ENCODE measurements at regions not wholly inside any gene's neighbourhood (a gene's known extent, or its start where the extent isn't known, plus 50 kb on each side); places are given as distances from the start of the nearest gene placed in this dataset.

DNA sequence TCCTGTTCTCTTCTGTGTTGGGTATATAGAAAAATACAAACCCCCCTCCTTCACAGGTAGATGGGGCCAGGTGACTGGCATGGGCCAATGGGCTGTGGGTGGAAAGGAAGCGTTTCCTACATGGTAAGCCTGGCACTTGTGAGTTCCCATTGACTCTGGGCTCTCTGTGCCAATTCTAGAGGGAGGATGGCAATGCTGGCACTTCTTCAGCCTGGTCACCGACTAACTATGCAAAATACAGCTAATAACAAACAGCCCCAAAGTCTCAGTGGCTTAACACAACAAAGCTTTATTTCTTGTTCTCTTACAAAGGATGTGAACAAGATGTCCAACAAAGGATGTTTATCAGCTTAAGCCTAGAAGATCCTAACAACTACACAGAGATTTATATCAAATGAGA lies 258.1 kb downstream of the SYK start:
- Histone ChIP-seq H3K27ac (ENCODE audit: low read length) (no peak overlapping the region), H3K36me3 (ENCODE audit: control insufficient read depth, insufficient read depth, low read length) (no peaks in the 10 kb centered on the region), H3K4me3 (ENCODE audit: low read length) (no peak overlapping the region), H3K27me3 (ENCODE audit: control insufficient read depth, insufficient read depth, low read length) (no peaks in the 10 kb centered on the region), H3K9me3 (ENCODE audit: control insufficient read depth, insufficient read depth, low read length) (no peaks in the 10 kb centered on the region), H3K4me1 (ENCODE audit: control insufficient read depth, insufficient read depth, low read length) (no peaks in the 10 kb centered on the region)
- WGBS (ENCODE audit: insufficient coverage): 90% methylated on average over 2 of the region's 2 CpGs
- intact Hi-C loops (cut with micrococcal nuclease): no loop called here
- TF ChIP-seq, protein P1, sequence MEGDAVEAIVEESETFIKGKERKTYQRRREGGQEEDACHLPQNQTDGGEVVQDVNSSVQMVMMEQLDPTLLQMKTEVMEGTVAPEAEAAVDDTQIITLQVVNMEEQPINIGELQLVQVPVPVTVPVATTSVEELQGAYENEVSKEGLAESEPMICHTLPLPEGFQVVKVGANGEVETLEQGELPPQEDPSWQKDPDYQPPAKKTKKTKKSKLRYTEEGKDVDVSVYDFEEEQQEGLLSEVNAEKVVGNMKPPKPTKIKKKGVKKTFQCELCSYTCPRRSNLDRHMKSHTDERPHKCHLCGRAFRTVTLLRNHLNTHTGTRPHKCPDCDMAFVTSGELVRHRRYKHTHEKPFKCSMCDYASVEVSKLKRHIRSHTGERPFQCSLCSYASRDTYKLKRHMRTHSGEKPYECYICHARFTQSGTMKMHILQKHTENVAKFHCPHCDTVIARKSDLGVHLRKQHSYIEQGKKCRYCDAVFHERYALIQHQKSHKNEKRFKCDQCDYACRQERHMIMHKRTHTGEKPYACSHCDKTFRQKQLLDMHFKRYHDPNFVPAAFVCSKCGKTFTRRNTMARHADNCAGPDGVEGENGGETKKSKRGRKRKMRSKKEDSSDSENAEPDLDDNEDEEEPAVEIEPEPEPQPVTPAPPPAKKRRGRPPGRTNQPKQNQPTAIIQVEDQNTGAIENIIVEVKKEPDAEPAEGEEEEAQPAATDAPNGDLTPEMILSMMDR (IDR thresholded peaks at IDR 0.05): no peak
- no peaks in the 10 kb centered on the region for H3K36me3 Mint-ChIP-seq
- no peak overlapping the region for H3K27ac Mint-ChIP-seq
- ATAC-seq: no peak
- H3K9me3 Mint-ChIP-seq: no peaks in the 10 kb centered on the region
- peaks cover 7 to 13% of the 10 kb centered on the region in 2 donors for H3K27me3 Mint-ChIP-seq (ENCODE audit: low read depth in 2 of 2)
- no peaks in the 10 kb centered on the region for H3K4me1 Mint-ChIP-seq
- no peak overlapping the region for H3K4me3 Mint-ChIP-seq
- DNase-seq: no peak

DNA sequence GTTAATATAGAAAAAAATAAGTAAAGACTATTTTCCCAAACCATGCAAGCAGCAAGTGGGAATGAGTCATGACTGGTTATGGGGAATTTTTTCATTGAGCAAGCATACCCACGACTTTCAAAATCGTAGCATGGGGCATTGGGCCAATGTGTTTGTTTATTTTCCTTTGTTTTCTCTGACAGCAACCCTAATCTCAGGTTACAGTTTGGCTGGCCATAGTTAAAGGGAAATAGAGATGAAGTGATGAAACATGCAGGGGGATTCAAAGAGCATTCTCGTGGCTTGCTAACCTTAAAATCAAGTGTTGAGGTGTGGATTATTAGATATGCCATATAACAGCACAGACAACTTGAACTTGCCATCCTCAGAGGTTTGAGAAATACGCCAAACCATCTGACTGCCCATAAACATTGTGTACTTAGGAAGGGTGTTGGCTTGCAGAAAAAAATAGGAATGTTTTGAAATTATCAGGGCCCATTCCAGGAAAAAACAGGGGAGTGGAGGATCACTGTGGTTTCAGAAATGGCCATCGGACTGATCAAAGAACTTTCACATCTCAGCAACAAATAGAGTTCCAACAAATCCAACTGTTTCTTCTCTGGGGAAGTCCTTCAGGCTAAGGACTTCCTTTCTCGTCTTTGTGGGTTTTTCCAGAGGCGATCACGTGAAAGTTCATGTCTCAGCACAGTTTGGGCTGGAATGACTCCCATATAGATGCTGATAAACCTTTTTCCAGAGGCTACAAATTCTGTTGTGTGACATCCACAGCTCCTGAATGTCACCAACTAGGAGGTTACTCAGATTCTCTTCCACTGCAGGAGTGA lies 259.1 kb downstream of the SYK start:
- Histone ChIP-seq H3K27ac (ENCODE audit: low read length) (no peak overlapping the region), H3K4me1 (ENCODE audit: control insufficient read depth, insufficient read depth, low read length) (no peaks in the 10 kb centered on the region), H3K4me3 (ENCODE audit: low read length) (no peak overlapping the region), H3K36me3 (ENCODE audit: control insufficient read depth, insufficient read depth, low read length) (no peaks in the 10 kb centered on the region), H3K27me3 (ENCODE audit: control insufficient read depth, insufficient read depth, low read length) (no peaks in the 10 kb centered on the region), H3K9me3 (ENCODE audit: control insufficient read depth, insufficient read depth, low read length) (no peaks in the 10 kb centered on the region)
- Mint-ChIP-seq H3K27me3 (ENCODE audit: low read depth in 2 of 2) (peaks cover 7 to 13% of the 10 kb centered on the region in 2 donors), H3K27ac (no peak overlapping the region), H3K4me3 (no peak overlapping the region), H3K4me1 (no peaks in the 10 kb centered on the region), H3K9me3 (no peaks in the 10 kb centered on the region), H3K36me3 (no peaks in the 10 kb centered on the region)
- intact Hi-C loops (cut with micrococcal nuclease): no loop called here
- TF ChIP-seq, protein P1 (IDR thresholded peaks at IDR 0.05): no peak
- 60% methylated on average over 8 of the region's 8 CpGs for WGBS (ENCODE audit: insufficient coverage)
- DNase-seq: no peak
- no peak for ATAC-seq

DNA sequence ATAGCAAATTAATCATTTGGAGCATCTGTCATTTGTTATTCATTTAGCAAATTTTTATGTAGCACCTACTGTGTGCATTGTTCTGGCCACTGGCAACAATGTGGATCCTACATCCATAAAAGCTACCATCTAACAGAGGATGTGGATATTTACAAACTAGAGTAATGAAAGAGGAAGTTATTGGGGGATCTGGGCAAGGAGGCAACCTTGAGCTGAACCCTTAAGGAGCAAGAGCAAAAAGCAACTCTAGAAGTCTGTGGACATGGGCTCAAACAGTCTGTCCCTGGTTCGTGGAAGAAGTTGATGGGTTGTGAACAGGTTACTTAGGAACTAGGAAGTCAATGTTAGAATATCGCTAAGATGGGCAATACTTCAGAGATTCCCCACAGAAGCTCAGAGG lies 259.9 kb downstream of the SYK start:
- TF ChIP-seq, protein P1 (IDR thresholded peaks at IDR 0.05): no peak
- intact Hi-C loops (cut with micrococcal nuclease): no loop called here
- Mint-ChIP-seq H3K4me3 (no peak overlapping the region), H3K36me3 (no peaks in the 10 kb centered on the region), H3K27ac (no peak overlapping the region), H3K27me3 (ENCODE audit: low read depth in 2 of 2) (peaks cover 6 to 7% of the 10 kb centered on the region in 2 donors), H3K9me3 (no peaks in the 10 kb centered on the region), H3K4me1 (no peaks in the 10 kb centered on the region)
- WGBS (ENCODE audit: insufficient coverage): 84% methylated on average over 2 of the region's 2 CpGs
- no peaks in the 10 kb centered on the region for H3K27me3 ChIP-seq (ENCODE audit: control insufficient read depth, insufficient read depth, low read length)
- H3K4me1 ChIP-seq (ENCODE audit: control insufficient read depth, insufficient read depth, low read length): no peaks in the 10 kb centered on the region
- no peak overlapping the region for H3K4me3 ChIP-seq (ENCODE audit: low read length)
- ATAC-seq: no peak
- no peaks in the 10 kb centered on the region for H3K36me3 ChIP-seq (ENCODE audit: control insufficient read depth, insufficient read depth, low read length)
- DNase-seq: no peak
- H3K9me3 ChIP-seq (ENCODE audit: control insufficient read depth, insufficient read depth, low read length): no peaks in the 10 kb centered on the region
- H3K27ac ChIP-seq (ENCODE audit: low read length): no peak overlapping the region

DNA sequence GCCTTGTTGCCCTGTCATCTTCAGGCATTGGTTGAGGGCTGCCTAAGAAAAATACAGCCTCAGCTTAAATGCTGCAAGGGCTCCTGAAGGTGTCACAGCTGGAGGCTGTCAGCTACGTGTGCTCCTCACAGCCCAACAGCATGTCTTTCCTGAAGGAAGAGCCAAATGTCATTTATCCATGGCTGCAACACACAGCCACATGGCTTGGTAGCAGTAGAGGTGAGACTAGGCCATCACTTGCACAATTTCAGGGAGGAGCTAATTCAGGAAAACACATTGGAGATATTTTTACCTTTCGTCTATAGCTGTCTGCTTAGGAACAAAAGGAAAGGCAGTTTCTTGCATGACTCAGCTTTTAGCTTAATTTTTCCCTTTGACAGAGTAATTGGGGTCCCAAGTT lies 260.7 kb downstream of the SYK start:
- Mint-ChIP-seq H3K4me1 (no peaks in the 10 kb centered on the region), H3K4me3 (no peak overlapping the region), H3K36me3 (no peaks in the 10 kb centered on the region), H3K27me3 (ENCODE audit: low read depth in 2 of 2) (peaks cover 5 to 7% of the 10 kb centered on the region in 2 donors), H3K9me3 (no peaks in the 10 kb centered on the region), H3K27ac (no peak overlapping the region)
- H3K4me3 ChIP-seq (ENCODE audit: low read length): no peak overlapping the region
- H3K27ac ChIP-seq (ENCODE audit: low read length): no peak overlapping the region
- H3K9me3 ChIP-seq (ENCODE audit: control insufficient read depth, insufficient read depth, low read length): no peaks in the 10 kb centered on the region
- no peaks in the 10 kb centered on the region for H3K36me3 ChIP-seq (ENCODE audit: control insufficient read depth, insufficient read depth, low read length)
- H3K4me1 ChIP-seq (ENCODE audit: control insufficient read depth, insufficient read depth, low read length): no peaks in the 10 kb centered on the region
- intact Hi-C loops (cut with micrococcal nuclease): no loop called here
- WGBS (ENCODE audit: insufficient coverage): 91% methylated on average over 2 of the region's 2 CpGs
- no peak for DNase-seq
- ATAC-seq: no peak
- TF ChIP-seq, protein P1 (IDR thresholded peaks at IDR 0.05): no peak
- H3K27me3 ChIP-seq (ENCODE audit: control insufficient read depth, insufficient read depth, low read length): no peaks in the 10 kb centered on the region
